ENCODE measurements at regions not wholly inside any gene's neighbourhood (a gene's known extent, or its start where the extent isn't known, plus 50 kb on each side); places are given as distances from the start of the nearest gene placed in this dataset.
"Not testable (repeated sequence)": the region's sequence is repeated elsewhere in the genome, so short reads cannot be mapped to it uniquely, and the experiment has no call there.

DNA sequence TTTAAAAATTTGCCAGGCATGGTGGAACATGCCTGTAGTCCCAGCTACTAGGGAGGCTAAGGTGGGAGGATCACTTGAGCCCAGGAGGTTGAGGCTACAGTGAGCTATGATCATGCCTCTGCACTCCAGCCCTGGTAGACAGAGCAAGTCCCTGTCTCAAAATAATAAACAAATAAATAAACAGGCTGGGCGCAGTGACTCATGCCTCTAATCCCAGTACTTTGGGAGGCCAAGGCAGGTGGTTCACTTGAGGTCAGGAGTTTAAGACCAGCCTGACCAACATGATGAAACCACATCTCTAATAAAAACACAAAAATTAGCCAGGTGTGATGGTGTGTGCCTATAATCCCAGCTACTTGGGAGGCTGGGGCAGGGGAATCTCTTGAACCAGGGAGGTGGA lies 183.0 kb downstream of the SKIDA1 start:
- TF ChIP-seq, protein P1, sequence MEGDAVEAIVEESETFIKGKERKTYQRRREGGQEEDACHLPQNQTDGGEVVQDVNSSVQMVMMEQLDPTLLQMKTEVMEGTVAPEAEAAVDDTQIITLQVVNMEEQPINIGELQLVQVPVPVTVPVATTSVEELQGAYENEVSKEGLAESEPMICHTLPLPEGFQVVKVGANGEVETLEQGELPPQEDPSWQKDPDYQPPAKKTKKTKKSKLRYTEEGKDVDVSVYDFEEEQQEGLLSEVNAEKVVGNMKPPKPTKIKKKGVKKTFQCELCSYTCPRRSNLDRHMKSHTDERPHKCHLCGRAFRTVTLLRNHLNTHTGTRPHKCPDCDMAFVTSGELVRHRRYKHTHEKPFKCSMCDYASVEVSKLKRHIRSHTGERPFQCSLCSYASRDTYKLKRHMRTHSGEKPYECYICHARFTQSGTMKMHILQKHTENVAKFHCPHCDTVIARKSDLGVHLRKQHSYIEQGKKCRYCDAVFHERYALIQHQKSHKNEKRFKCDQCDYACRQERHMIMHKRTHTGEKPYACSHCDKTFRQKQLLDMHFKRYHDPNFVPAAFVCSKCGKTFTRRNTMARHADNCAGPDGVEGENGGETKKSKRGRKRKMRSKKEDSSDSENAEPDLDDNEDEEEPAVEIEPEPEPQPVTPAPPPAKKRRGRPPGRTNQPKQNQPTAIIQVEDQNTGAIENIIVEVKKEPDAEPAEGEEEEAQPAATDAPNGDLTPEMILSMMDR (IDR thresholded peaks at IDR 0.05) = not testable (repeated sequence)
- not testable (repeated sequence) for TF ChIP-seq POLR2A (IDR thresholded peaks at IDR 0.05)
